H1 (cell line): ENCODE measurements at regions not wholly inside any gene's neighbourhood (a gene's known extent, or its start where the extent isn't known, plus 50 kb on each side); places are given as distances from the start of the nearest gene placed in this dataset.

Source experiments
- CTCF ChIA-PET: fragments of 300-600 bp; sonication (Branson Sonifier 250); formaldehyde crosslinking; loops from one replicate; lab custom pipeline; 2021; ENCODE audit not compliant: partially characterized antibody; lab: Charles Lee
- POLR2A ChIA-PET: fragments of 300-600 bp; sonication (Branson Sonifier 250); formaldehyde crosslinking; loops from one replicate; lab custom pipeline; 2021; ENCODE audit warnings: inconsistent platforms; ENCODE audit not compliant: partially characterized antibody; lab: Charles Lee
- DNase-seq, 2 experiments: peaks; one replicate each; pipeline versions ENCODE4 v3.0.0 to v3.0.0-alpha.2; 2010 to 2022; ENCODE audit warnings: low spot score in 2 of 2, low read depth in 1 of 2, mixed read lengths in 1 of 2
- FAIRE-seq: peaks from 2 replicates; lab custom pipeline; 2011; peaks lifted over from hg19 to GRCh38; lab: Jason Lieb, UNC
- H2AFZ ChIP-seq: 2 replicates; pipeline ENCODE4 v1.8.1; 2012; ENCODE audit warnings: low read length, inconsistent platforms
- H2AK5ac ChIP-seq: 2 replicates; pipeline ENCODE4 v1.6.1; 2013; ENCODE audit warnings: low read depth, low read length
- H2BK120ac ChIP-seq: replicated peaks from 2 replicates; pipeline ENCODE3; 2013; ENCODE audit warnings: low read depth, low read length, inconsistent platforms
- H2BK12ac ChIP-seq: 2 replicates; pipeline ENCODE4 v1.6.1; 2013; ENCODE audit warnings: low read depth, low read length
- H2BK15ac ChIP-seq: 2 replicates; pipeline ENCODE4 v1.6.1; 2013; ENCODE audit warnings: low read length
- H2BK20ac ChIP-seq: 2 replicates; pipeline ENCODE4 v1.6.1; 2013; ENCODE audit warnings: low read length
- H2BK5ac ChIP-seq: 2 replicates; pipeline ENCODE4 v1.6.1; 2013; ENCODE audit warnings: low read depth, low read length
- H3K14ac ChIP-seq: 2 replicates; pipeline ENCODE4 v1.6.1; 2013; ENCODE audit warnings: inconsistent platforms; ENCODE audit not compliant: insufficient read length
- H3K18ac ChIP-seq: 2 replicates; pipeline ENCODE4 v1.6.1; 2013; ENCODE audit warnings: low read length; ENCODE audit errors: extremely low read depth
- H3K23ac ChIP-seq: 2 replicates; pipeline ENCODE4 v1.6.1; 2013; ENCODE audit warnings: inconsistent platforms; ENCODE audit not compliant: insufficient read length
- H3K23me2 ChIP-seq: 2 replicates; pipeline ENCODE4 v1.6.1; 2013; ENCODE audit warnings: low read depth, low read length
- H3K27ac ChIP-seq: 2 replicates; pipeline ENCODE4 v1.6.1; 2011; ENCODE audit warnings: low read depth, low read length, inconsistent platforms
- H3K27me3 ChIP-seq, 4 experiments: replicated peaks in 1 of 4; 1 replicate in 1 of 4; 2 replicates in 3 of 4; pipeline versions ENCODE4 v1.6.1 to v1.8.1; 2011 to 2013; ENCODE audit warnings: low read length in 3 of 4, mild to moderate bottlenecking in 3 of 4, inconsistent platforms in 2 of 4, mixed read lengths in 2 of 4, moderate library complexity in 1 of 4; ENCODE audit not compliant: control insufficient read depth in 3 of 4, insufficient read depth in 3 of 4; ENCODE audit errors: extremely low read depth in 1 of 4
- H3K36me3 ChIP-seq, 4 experiments: 2 replicates each; pipeline versions ENCODE4 v1.6.1 to v1.8.1; 2011 to 2013; ENCODE audit warnings: mild to moderate bottlenecking in 4 of 4, low read length in 3 of 4, moderate library complexity in 2 of 4, control low read depth in 1 of 4, inconsistent platforms in 1 of 4; ENCODE audit not compliant: insufficient read depth in 4 of 4, control insufficient read depth in 2 of 4
- H3K4ac ChIP-seq: replicated peaks from 2 replicates; pipeline ENCODE3; 2013; ENCODE audit warnings: low read length, low read depth, mixed read lengths, inconsistent platforms; ENCODE audit not compliant: insufficient read length
- H3K4me1 ChIP-seq, 4 experiments: replicated peaks in 1 of 4; 1 replicate in 1 of 4; 2 replicates in 3 of 4; pipeline versions ENCODE4 v1.6.1 to v1.8.1; 2011 to 2013; ENCODE audit warnings: low read length in 3 of 4, inconsistent platforms in 2 of 4, mixed read lengths in 1 of 4; ENCODE audit not compliant: insufficient read depth in 4 of 4, control insufficient read depth in 3 of 4
- H3K4me2 ChIP-seq, 2 experiments: 2 replicates each; pipeline versions ENCODE4 v1.6.1 to v1.8.1; 2011 to 2013; ENCODE audit warnings: low read depth in 2 of 2, low read length in 2 of 2, control low read depth in 1 of 2, inconsistent platforms in 1 of 2, mild to moderate bottlenecking in 1 of 2; ENCODE audit not compliant: insufficient read depth in 1 of 2
- H3K4me3 ChIP-seq, 4 experiments: fragments of 200-600, 300-600 bp in 1 of 4; sonication (generic), shearing (Covaris generic), sonication (Bioruptor Twin) in 1 of 4; 2 replicates each; pipeline versions ENCODE4 v1.5.1 to v1.8.1; 2011 to 2016; ENCODE audit warnings: low read length in 4 of 4, low read depth in 3 of 4, control low read depth in 2 of 4, inconsistent platforms in 2 of 4, mild to moderate bottlenecking in 2 of 4, mixed read lengths in 1 of 4, moderate library complexity in 1 of 4; ENCODE audit not compliant: insufficient read depth in 2 of 4; ENCODE audit errors: extremely low read depth in 1 of 4
- H3K56ac ChIP-seq: replicated peaks from 2 replicates; pipeline ENCODE3; 2013; ENCODE audit warnings: low read depth, mild to moderate bottlenecking, mixed read lengths, low read length, inconsistent platforms; ENCODE audit not compliant: insufficient read length
- H3K79me1 ChIP-seq: 2 replicates; pipeline ENCODE4 v1.6.1; 2013; ENCODE audit warnings: low read depth, low read length, control low read depth
- H3K79me2 ChIP-seq, 2 experiments: 2 replicates each; pipeline versions ENCODE4 v1.6.1 to v1.8.1; 2012 to 2013; ENCODE audit warnings: low read length in 2 of 2, mild to moderate bottlenecking in 2 of 2, inconsistent platforms in 1 of 2; ENCODE audit not compliant: insufficient read depth in 2 of 2, control insufficient read depth in 1 of 2
- H3K9ac ChIP-seq, 4 experiments: replicated peaks in 1 of 4; 1 replicate in 1 of 4; 2 replicates in 3 of 4; pipeline versions ENCODE4 v1.6.1 to v1.8.1; 2011 to 2013; ENCODE audit warnings: low read depth in 3 of 4, low read length in 3 of 4, control low read depth in 2 of 4, mild to moderate bottlenecking in 2 of 4, moderate library complexity in 2 of 4, inconsistent platforms in 1 of 4; ENCODE audit errors: extremely low read depth in 1 of 4
- H3K9me3 ChIP-seq, 2 experiments: 2 replicates each; pipeline versions ENCODE4 v1.6.1 to v1.8.1; 2012 to 2013; ENCODE audit warnings: mild to moderate bottlenecking in 2 of 2, moderate library complexity in 2 of 2, control low read depth in 1 of 2, inconsistent platforms in 1 of 2, low read depth in 1 of 2, low read length in 1 of 2, mixed read lengths in 1 of 2; ENCODE audit not compliant: insufficient read depth in 2 of 2
- H4K20me1 ChIP-seq, 2 experiments: replicated peaks in 1 of 2; 2 replicates each; pipeline versions ENCODE3 to v1.8.1; 2011 to 2013; ENCODE audit warnings: inconsistent platforms in 2 of 2, low read length in 2 of 2, mild to moderate bottlenecking in 1 of 2; ENCODE audit not compliant: insufficient read depth in 2 of 2, control insufficient read depth in 1 of 2
- H4K5ac ChIP-seq: 2 replicates; pipeline ENCODE4 v1.6.1; 2013; ENCODE audit warnings: low read length, low read depth, mixed read lengths, inconsistent platforms; ENCODE audit not compliant: insufficient read length
- H4K8ac ChIP-seq: 2 replicates; pipeline ENCODE4 v1.8.0; 2013; ENCODE audit warnings: mild to moderate bottlenecking, moderate library complexity, low read length, inconsistent platforms; ENCODE audit not compliant: insufficient read depth; ENCODE audit errors: extremely low read depth
- H4K91ac ChIP-seq: replicated peaks from 2 replicates; pipeline ENCODE3; 2013; ENCODE audit warnings: low read length, mixed read lengths, inconsistent platforms; ENCODE audit not compliant: insufficient read length
- ATF2 ChIP-seq: IDR thresholded peaks from 2 replicates; pipeline ENCODE4 v1.6.1; 2012; ENCODE audit warnings: low read length, inconsistent platforms
- BACH1 ChIP-seq: IDR thresholded peaks from 2 replicates; pipeline ENCODE4 v1.6.1; 2012; ENCODE audit warnings: low read length, improper control_type of control experiment
- CREB1 ChIP-seq: IDR thresholded peaks from 2 replicates; pipeline ENCODE4 v1.6.1; 2012; ENCODE audit warnings: inconsistent platforms
- JUN ChIP-seq: IDR thresholded peaks from 2 replicates; pipeline ENCODE4 v1.6.1; 2011; ENCODE audit warnings: low read depth, mild to moderate bottlenecking, improper control_type of control experiment, low read length
- SUZ12 ChIP-seq: fragments of 200-600 bp; sonication (generic); IDR thresholded peaks from 2 replicates; pipeline ENCODE4 v1.6.1; 2012; ENCODE audit warnings: mild to moderate bottlenecking, inconsistent platforms, low read length, moderate library complexity, mixed read lengths
- WGBS, 2 experiments: shearing (Covaris generic) in 1 of 2; methylation state at CpG; one replicate each; pipeline versions ENCODE4 v1.1.6 to v1.1.7; 2013 to 2015; ENCODE audit warnings: low lambda C conversion rate in 2 of 2, mixed read lengths in 2 of 2, inconsistent platforms in 1 of 2, low coverage in 1 of 2, missing lambda C conversion rate in 1 of 2; ENCODE audit not compliant: insufficient replicate concordance in 2 of 2, insufficient coverage in 1 of 2, insufficient read length in 1 of 2; ENCODE audit errors: extremely low coverage in 1 of 2, missing lambda C conversion rate in 1 of 2; 5-methylcytosine and 5-hydroxymethylcytosine counted together

- Histone ChIP-seq H4K8ac (no peak overlapping the region), H3K27ac (no peak overlapping the region), H3K9ac (no peak overlapping the region), H2AK5ac (no peak overlapping the region), H4K91ac (no peak overlapping the region), H4K5ac (no peak overlapping the region), H3K4me3 (no peak overlapping the region), H2BK15ac (no peak overlapping the region), H2BK20ac (no peak overlapping the region), H3K18ac (no peak overlapping the region), H2BK120ac (no peak overlapping the region), H3K23ac (no peak overlapping the region), H3K36me3 (no peaks in the 10 kb centered on the region), H2AFZ (no peak overlapping the region), H4K20me1 (no peaks in the 10 kb centered on the region), H3K79me2 (no peaks in the 10 kb centered on the region), H3K4me2 (no peak overlapping the region), H3K23me2 (no peaks in the 10 kb centered on the region), H3K14ac (no peak overlapping the region), H3K4ac (no peak overlapping the region), H3K4me1 (peaks cover 0 to 2% (median 0%) of the 10 kb centered on the region in 4 experiments; a peak in 1 of 7 replicates), H3K27me3 (no peaks in the 10 kb centered on the region), H2BK5ac (no peak overlapping the region), H3K56ac (no peak overlapping the region), H3K79me1 (no peaks in the 10 kb centered on the region), H2BK12ac (no peak overlapping the region), H3K9me3 (no peaks in the 10 kb centered on the region; a peak in 1 of 4 replicates)
- POLR2A ChIA-PET: no interaction called here
- WGBS, 2 experiments: 84% methylated on average over 1 of the region's 1 CpG; no CpG with 5 or more reads in 1 of the 2 experiments
- no peak for TF ChIP-seq CREB1
- TF ChIP-seq JUN: no peak
- no peak for TF ChIP-seq BACH1
- no peak for TF ChIP-seq ATF2
- TF ChIP-seq SUZ12: no peak
- FAIRE-seq (no peak), DNase-seq (no peak)
- CTCF ChIA-PET: no interaction called here
These were observed 1047.6 kb downstream of the SLITRK5 start for GRCh38 chr13:88718781-88719180.
